Activated naive CD4-positive, alpha-beta T cell (primary cell): ENCODE measurements at regions not wholly inside any gene's neighbourhood (a gene's known extent, or its start where the extent isn't known, plus 50 kb on each side); places are given as distances from the start of the nearest gene placed in this dataset.

ENCODE experiments used
- DNase-seq, 4 experiments: peaks; one replicate each; lab custom pipeline; 2025; lab: John Stamatoyannopoulos, UW

DNA sequence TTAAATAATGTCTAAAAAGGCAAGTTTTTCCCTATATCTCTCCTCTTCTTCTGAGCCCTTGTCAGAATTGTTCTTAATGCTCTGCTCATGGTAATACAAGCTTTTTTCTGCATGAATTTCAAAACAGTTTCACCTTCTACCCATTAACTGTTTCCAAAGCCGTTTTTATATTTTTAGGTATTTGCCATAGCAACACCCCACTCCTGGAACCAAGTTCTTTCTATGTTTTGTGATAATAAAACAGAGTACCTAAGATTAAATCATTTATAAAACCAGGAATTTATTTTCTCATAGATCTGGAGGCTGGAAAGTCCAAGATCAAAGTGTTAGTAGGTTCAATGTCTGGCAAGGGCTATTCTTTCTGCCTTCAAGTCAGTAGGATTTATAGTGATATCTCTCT, 497.4 kb downstream of the ETS1 start:
- DNase-seq: no peak

DNA sequence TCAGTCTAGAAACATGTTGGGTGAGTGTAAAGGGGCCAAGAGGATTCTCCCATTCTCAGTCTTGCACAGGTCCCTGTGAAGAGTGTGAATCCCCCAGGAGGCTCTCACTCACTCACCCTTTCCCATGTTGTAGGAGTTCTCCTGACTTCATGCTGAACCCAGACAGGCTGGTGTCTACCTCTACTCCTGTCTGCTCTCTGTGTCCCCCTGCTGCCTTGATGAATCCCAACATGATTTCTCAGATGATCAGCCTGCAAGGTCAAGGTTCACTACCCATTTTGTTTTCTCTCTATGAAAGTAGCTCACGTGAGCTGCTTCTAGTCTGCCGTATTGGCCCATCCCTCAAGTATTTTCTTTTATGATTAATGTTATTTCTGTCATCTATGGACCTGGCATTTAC, 500.6 kb downstream of the ETS1 start:
- no peak for DNase-seq

- no peak for DNase-seq
Observed at GRCh38 chr11:128085276-128085675, 502.1 kb downstream of the ETS1 start.

GRCh38 chr11:128082574-128082973, 504.8 kb downstream of the ETS1 start:
- DNase-seq: no peak

GRCh38 chr11:128069665-128070064, 517.7 kb downstream of the ETS1 start:
- no peak for DNase-seq

DNA sequence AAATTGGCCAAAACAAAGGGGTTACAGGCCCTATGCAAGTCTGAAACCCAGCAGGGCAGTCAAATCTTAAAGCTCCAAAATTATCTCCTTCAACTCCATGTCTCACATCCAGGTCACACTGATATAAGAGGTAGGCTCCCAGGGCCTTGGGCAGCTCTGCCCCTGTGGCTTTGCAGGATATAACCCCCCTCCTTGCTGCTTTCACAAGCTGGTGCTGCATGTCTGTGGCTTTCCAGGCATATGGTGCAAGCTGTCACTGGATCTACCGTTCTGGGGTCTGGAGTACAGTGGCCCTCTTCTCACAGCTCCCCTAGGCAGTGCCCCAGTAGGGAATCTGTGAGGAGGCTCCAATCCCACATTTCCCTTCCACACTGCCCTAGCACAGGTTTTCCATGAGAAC, 519.6 kb downstream of the ETS1 start:
- DNase-seq: no peak

- no peak for DNase-seq
Observed at GRCh38 chr11:128066399-128066798, 521.0 kb downstream of the ETS1 start.

DNA sequence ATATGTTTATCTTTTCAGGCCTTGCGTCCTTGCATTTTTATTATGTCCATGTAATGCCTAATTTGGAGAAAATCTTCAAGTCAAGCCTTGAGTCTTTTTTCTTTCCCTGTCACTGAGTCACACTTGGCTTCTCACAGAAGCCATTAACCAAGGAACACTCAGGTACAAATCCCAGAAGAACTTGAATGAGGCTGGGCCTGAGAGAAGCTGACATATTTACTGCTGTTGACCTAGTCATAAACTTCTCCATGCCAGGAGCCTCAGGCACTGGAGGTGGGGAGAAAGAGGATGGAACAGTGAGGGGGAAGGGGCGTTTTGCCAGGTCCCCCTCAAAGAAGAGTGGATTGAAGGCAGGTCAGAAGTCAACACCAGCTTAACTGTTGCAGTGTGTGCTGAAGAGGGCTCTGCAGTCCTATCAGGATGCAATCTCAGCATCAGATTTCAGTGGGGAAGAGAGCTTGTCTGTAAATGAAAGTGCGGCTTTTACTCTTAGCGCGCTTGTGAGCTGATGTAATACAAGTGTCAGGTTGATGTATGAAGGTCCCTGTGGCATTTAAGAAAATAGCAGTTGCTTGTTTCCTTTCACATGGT, 526.0 kb downstream of the ETS1 start:
- no peak for DNase-seq

GRCh38 chr11:128058580-128059208, 528.7 kb downstream of the ETS1 start:
- no peak for DNase-seq

GRCh38 chr11:128057786-128058395, 529.5 kb downstream of the ETS1 start:
- no peak for DNase-seq

DNA sequence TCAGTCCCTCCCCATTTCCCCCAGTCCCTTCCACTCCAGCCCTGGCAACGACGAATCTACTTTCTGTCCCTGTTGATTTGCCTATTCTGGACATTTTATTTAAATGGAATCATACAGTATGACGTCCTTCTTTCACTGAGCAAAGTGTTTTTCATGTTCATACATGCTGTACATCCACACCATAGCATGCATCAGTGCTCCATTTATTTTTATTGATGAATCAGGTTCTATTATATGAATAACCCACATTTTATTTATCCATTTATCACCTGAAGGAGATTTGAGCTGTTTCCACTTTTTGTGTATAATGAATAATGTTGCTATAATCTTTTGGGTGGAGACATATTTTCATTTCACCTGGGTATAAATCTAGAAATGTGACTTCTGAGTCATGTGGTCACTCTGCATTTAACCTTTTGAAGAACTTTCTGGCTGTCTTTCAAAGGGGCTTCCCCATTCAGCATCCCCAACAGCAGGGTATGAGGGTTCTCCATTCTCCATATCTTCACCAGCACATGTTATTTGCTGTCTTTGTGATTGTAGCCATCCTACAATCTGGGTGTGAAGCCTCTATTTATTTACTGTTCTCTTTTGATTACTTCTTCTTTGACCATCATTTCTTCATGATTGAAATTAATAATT, 531.7 kb downstream of the ETS1 start:
- DNase-seq: no peak

- no peak for DNase-seq
Observed at GRCh38 chr11:128053981-128054931, 533.1 kb downstream of the ETS1 start.

DNA sequence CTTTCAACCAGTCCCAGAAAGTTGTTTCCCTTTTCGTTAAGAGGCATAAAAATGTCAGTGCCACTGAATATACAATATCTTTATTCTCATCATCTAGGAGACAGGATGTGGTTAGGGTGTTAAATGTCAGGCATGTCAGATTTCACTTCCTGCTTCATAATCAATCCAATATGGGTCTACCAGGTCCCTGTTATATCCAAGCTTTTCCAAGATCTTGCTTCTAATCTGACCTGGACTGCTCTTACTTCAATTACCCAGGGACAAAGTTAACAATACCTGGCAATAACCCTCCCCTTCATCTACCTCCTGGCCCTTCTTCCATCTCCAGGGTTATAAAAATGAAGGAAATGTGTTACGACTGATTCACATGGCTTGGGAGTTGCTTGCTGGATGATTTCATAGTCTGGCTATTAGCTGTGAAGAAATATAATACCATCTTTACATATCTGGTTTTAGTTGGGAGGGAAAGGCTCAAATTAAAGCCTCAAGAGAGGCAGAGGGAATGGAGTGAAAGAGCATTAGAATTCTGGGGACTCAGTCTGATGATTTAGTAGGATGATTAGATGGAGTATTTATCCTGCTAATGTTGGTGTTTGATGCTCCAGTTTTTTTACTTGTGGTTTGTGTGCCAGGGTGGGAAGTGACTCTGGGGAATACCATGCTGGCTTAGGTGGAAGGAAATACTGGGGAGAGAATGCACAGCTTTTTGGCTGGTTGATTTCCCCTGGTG, 534.3 kb downstream of the ETS1 start:
- no peak for DNase-seq

DNA sequence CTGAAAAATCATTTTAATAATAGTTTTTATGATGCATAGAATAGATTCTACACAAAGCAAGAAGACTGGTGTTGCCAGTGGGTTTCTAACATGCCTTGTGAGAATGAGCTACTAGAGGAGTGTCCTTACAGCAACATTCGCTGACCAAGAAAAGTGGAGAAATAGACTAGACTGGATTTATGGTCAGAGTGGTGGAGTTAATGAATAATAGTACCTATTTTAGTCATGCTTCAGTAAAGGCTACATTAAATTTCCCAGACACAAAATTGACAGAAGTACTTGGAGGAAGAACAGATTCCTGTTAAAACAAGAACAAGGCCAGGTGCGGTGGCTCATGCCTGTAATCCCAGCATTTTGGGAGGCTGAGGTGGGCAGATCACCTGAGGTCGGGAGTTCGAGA, 539.2 kb downstream of the ETS1 start:
- DNase-seq: no peak

GRCh38 chr11:128047026-128047425, 540.3 kb downstream of the ETS1 start:
- DNase-seq: no peak

DNA sequence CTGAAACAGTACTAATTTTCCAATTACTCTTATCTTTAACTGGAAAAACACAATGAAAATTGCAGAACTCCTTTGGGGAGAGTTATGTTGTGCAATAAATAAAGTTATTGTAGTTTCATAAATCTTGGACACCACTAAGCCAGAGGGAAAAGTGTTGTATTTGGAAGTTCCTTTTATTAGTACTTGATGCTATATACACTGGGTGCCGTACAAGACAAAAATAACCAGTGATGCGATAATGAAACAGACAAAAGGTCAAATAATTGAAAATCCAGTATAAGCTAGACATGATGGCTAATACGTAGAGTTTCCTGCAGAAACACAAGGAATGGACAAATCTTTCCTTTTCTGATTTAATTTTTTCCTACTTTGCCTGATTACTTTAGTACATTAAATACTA, 541.1 kb downstream of the ETS1 start:
- DNase-seq: no peak

DNA sequence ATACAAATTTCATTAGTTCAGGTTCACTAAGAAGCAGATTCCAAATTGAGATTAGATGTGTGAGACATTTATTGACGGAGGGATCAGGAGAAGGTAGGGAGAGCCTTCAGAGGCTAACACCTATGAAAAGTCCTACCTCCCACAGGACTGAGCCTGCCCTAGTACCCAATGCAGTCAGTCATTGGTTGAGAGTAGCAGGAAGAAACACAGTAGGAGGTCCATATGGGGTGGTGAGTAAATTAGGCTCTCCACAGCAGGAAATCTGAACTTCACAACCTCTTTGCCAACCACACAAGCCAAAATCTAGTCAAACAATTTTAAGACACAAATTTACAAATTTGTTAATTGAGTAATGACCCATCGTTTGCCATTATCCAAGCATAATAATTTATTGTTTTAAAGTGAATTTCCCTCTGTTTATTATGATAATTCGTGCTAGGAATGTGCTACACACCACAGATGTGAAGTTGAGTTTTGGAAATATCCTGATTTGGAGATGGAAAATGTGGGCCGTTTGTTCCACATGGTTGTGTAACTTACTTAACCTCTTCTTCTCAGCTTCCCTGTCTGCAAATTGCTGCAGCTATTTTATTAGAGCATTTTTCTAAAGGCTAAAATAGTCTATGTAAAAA, 542.1 kb downstream of the ETS1 start:
- DNase-seq: no peak

DNA sequence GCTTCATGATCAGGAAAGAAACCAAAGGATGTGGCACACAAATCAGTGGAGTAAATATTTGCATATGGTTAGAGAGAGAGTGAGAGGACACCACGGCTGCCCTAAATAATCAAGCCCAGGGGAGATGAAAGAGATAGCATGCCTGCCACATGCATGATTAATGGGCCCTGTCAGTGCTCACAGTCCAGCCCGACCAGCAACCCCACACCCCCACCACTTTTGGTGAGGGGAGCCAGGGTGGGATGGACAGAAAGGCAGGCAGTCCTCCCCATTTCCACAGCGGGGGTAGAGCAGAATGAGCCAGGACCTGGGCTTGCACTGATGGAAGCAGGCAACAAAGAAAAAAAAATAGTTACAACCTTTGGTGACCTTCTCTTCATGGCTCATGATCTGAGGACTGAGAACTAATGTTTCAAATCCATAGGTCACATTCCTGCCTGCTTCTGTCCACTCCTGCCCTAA, 545.0 kb downstream of the ETS1 start:
- no peak for DNase-seq

DNA sequence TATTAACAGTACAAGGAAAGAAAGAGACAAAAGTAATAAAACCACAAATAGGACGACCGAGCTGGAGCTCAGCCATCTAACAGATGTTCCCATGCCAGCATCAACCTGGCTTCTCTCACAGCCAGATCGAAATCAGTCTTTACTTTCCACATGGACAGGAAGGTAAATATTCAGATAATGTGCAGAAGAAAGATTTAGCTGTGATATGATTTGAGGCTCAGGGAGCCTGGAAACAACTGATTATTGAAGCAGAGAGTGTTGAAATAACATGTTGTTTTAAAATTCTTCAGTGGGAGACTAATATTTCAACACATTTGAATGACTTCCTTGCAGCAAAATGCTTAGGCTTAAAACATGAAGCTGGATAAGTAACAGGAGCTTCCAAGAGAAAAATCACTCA, 546.8 kb downstream of the ETS1 start:
- no peak for DNase-seq

DNA sequence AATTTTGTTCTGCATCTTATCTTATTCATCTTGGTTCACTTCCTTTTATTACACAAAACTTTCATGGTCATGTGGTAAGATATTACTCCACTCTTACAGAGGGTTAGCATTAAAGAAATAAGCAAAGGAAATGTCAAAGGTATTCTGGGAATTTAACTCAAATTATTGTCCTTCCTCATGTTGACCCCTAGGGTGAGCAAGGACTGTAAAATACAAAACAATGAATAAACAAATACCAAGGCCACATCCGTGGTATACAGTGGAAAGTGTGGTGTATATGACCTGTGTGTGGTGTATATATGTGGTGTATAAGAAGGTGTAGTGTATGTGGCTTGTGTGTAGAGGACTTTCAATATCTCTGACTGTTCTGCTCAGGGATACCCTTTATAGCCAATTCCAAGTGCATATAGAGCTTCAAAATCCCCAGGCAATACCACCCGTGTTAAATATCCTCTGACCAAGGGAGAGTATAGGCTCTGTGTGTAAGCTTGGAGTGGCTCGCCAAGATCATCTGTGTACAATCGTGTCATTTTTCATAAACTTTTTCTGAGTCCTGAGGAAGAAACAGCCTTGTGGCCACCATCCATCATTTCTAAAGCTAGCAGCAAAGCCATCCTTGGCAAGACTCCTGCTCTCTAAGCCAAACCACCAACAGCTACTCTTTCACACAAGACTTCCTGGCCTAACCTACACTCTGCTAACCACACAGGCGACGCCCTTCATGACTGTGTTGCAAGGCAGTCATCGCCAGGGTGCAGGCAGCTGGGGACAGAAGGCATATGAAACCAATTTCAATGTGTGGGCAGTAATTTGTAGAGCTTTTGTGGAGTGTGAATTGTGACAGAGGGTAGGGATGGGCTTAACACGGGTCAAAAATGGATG, 548.0 kb downstream of the ETS1 start:
- DNase-seq: peak; percentile 5 to 61 (median 38)
